ENCODE measurements at regions not wholly inside any gene's neighbourhood (a gene's known extent, or its start where the extent isn't known, plus 50 kb on each side); places are given as distances from the start of the nearest gene placed in this dataset.

DNA sequence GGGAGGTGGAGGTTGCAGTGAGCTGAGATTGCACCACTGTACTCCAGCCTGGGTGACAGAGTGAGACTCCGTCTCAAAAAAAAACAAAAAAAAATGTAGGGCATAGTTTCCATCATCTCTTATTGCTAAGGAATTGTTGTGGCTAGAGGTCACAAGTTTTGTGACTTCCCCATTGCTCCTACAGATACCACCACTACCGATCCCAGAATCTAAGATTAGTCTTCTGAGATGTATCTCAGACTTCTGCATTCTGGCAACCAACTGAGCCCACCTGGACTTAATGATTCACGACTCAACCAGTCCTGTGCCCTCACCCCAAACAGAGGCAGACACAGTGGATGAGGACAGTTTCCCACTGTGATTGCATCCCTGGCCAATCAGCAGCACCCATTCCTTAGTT is 148.9 kb downstream of the NECTIN1 start:
- no peak for TF ChIP-seq TAF1 (IDR thresholded peaks at IDR 0.05; ENCODE audit: borderline replicate concordance, low read depth, low read length)
- TF ChIP-seq EZH2phosphoT487 (IDR thresholded peaks at IDR 0.05; ENCODE audit: borderline replicate concordance, low read depth): no peak
- TF ChIP-seq, protein P1, sequence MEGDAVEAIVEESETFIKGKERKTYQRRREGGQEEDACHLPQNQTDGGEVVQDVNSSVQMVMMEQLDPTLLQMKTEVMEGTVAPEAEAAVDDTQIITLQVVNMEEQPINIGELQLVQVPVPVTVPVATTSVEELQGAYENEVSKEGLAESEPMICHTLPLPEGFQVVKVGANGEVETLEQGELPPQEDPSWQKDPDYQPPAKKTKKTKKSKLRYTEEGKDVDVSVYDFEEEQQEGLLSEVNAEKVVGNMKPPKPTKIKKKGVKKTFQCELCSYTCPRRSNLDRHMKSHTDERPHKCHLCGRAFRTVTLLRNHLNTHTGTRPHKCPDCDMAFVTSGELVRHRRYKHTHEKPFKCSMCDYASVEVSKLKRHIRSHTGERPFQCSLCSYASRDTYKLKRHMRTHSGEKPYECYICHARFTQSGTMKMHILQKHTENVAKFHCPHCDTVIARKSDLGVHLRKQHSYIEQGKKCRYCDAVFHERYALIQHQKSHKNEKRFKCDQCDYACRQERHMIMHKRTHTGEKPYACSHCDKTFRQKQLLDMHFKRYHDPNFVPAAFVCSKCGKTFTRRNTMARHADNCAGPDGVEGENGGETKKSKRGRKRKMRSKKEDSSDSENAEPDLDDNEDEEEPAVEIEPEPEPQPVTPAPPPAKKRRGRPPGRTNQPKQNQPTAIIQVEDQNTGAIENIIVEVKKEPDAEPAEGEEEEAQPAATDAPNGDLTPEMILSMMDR (IDR thresholded peaks at IDR 0.05): no peak
- TF ChIP-seq YY1 (IDR thresholded peaks at IDR 0.05; ENCODE audit: low read depth): no peak
- no peak for TF ChIP-seq SMC3 (IDR thresholded peaks at IDR 0.05; ENCODE audit: low read depth, low read length)
- TF ChIP-seq EP300 (IDR thresholded peaks at IDR 0.05; ENCODE audit: borderline replicate concordance in 1 of 2, low read depth in 1 of 2, low read length in 1 of 2): no peak
- no peak for TF ChIP-seq RCOR1 (IDR thresholded peaks at IDR 0.05; ENCODE audit: low read length)
- TF ChIP-seq MXI1 (IDR thresholded peaks at IDR 0.05; ENCODE audit: low read depth, low read length): no peak
- TF ChIP-seq, protein P2, sequence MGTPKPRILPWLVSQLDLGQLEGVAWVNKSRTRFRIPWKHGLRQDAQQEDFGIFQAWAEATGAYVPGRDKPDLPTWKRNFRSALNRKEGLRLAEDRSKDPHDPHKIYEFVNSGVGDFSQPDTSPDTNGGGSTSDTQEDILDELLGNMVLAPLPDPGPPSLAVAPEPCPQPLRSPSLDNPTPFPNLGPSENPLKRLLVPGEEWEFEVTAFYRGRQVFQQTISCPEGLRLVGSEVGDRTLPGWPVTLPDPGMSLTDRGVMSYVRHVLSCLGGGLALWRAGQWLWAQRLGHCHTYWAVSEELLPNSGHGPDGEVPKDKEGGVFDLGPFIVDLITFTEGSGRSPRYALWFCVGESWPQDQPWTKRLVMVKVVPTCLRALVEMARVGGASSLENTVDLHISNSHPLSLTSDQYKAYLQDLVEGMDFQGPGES (IDR thresholded peaks at IDR 0.05; ENCODE audit: low read depth, low read length): no peak
- no peak for TF ChIP-seq MEF2A (IDR thresholded peaks at IDR 0.05; ENCODE audit: borderline replicate concordance, low read depth)
- TF ChIP-seq NRF1 (IDR thresholded peaks at IDR 0.05; ENCODE audit: low read depth, low read length): no peak
- TF ChIP-seq RFX5 (IDR thresholded peaks at IDR 0.05; ENCODE audit: low read length): no peak
- no peak for TF ChIP-seq JUND (IDR thresholded peaks at IDR 0.05)

Data from SK-N-SH (cell line).